ENCODE measurements at regions not wholly inside any gene's neighbourhood (a gene's known extent, or its start where the extent isn't known, plus 50 kb on each side); places are given as distances from the start of the nearest gene placed in this dataset.

GRCh38 chr22:22836635-22837034, 51.0 kb upstream of the IGLL5 start:
- 71 to 90% methylated on average over 2 to 6 of the region's 6 CpGs for WGBS, 2 donors (ENCODE audit: low coverage in 1 of 2)

More at GRCh38 chr22:22836635-22837034, 51.0 kb upstream of the IGLL5 start:
- TF ChIP-seq CTCF (IDR thresholded peaks at IDR 0.05) (no peak), EP300 (IDR thresholded peaks at IDR 0.05) (no peak), POLR2AphosphoS5 (IDR thresholded peaks at IDR 0.05) (no peak)
- no peak overlapping the region for H3K4me3 ChIP-seq
- H3K27me3 ChIP-seq = peaks cover 50% of the 10 kb centered on the region
- no peak overlapping the region for H3K27ac ChIP-seq
- H3K9me3 ChIP-seq = peaks cover 0 to 3% (median 0%) of the 10 kb centered on the region in 3 donors
- H3K36me3 ChIP-seq = no peaks in the 10 kb centered on the region
- no peak for ATAC-seq
- no peaks in the 10 kb centered on the region for H3K4me1 ChIP-seq

Small RNA genes in the stretch of these regions (small RNA-seq; reads per million reads assigned to genes)
- gene AC244157.1 (0 reads per million in 4 donors), gene AC245028.1 (0 reads per million in 4 donors), gene AC245028.2 (0 reads per million in 4 donors), gene AC245028.3 (0 reads per million in 4 donors), gene IGLV3-13 (0 reads per million in 4 donors), gene IGLV3-15 (0 reads per million in 4 donors), gene IGLV3-17 (0 reads per million in 4 donors), gene IGLVI-20 (0 reads per million in 4 donors), gene IGLVVI-22-1 (0 reads per million in 4 donors)

Data from gastroesophageal sphincter (tissue), 4 donors.